ENCODE measurements at regions not wholly inside any gene's neighbourhood (a gene's known extent, or its start where the extent isn't known, plus 50 kb on each side); places are given as distances from the start of the nearest gene placed in this dataset.

DNA sequence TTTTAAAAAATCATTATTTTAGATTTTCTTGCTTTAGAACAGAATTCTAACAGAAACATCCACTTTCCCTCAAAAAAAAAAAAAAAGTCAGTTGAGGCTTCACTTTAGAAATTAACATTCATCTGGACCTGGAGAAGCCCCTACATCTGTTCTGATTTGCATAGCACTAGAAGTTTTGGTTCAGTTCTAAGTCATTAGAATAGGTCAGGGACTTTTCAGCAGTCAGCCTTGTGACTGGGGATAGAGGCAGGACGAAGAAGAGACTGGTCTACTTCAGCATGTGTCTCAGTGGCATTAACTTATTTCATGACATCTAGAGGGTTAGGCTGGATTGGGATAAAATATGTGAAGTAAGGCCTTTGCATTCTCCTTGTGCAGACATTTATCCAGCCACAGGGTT lies 215.8 kb upstream of the DAB2 start:
- Histone ChIP-seq H3K27me3 (ENCODE audit: control insufficient read depth, insufficient read depth) (no peaks in the 10 kb centered on the region), H3K4me3 (ENCODE audit: low read length) (no peak overlapping the region), H3K9me3 (ENCODE audit: control insufficient read depth, low read length) (no peaks in the 10 kb centered on the region), H3K4me1 (ENCODE audit: control insufficient read depth, insufficient read depth, low read length) (no peaks in the 10 kb centered on the region), H3K27ac (ENCODE audit: low read length) (no peak overlapping the region)
- intact Hi-C loops (cut with DNase I): no loop called here
- ATAC-seq: no peak
- 76% methylated on average over 1 of the region's 1 CpG for WGBS
- DNase-seq: no peak

DNA sequence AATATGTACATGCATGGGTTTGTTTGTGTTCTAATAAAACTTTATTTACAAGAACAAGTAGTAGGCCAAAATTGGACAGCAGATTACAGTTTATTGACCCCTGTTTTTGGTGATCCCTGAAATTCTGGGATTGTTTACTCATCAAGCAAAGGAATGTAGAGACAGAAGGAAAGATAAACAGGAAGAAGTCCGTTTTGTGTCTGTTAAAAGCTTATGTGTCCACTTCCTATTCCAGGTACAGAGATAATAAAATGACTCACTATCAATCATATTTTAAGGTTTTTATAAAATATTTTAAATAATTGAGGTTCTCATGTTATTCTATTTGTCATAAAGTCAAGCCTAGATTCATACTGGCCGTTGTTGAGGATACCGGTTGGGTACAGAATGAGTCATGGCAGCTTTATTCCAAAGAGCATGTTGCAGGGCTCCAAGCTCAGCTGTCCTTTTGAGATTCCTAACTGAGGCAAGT lies 214.9 kb upstream of the DAB2 start:
- Histone ChIP-seq H3K27me3 (ENCODE audit: control insufficient read depth, insufficient read depth) (no peaks in the 10 kb centered on the region), H3K4me3 (ENCODE audit: low read length) (no peak overlapping the region), H3K4me1 (ENCODE audit: control insufficient read depth, insufficient read depth, low read length) (no peaks in the 10 kb centered on the region), H3K9me3 (ENCODE audit: control insufficient read depth, low read length) (no peaks in the 10 kb centered on the region), H3K27ac (ENCODE audit: low read length) (no peak overlapping the region)
- intact Hi-C loops (cut with DNase I): no loop called here
- 82% methylated on average over 3 of the region's 3 CpGs for WGBS
- no peak for ATAC-seq
- DNase-seq: no peak

- intact Hi-C loops (cut with DNase I): no loop called here
Measured at GRCh38 chr5:39638813-39639212, 214.0 kb upstream of the DAB2 start.

GRCh38 chr5:39633057-39633456 lies 208.3 kb upstream of the DAB2 start:
- Histone ChIP-seq H3K27me3 (ENCODE audit: control insufficient read depth, insufficient read depth) (no peaks in the 10 kb centered on the region), H3K4me3 (ENCODE audit: low read length) (no peak overlapping the region), H3K27ac (ENCODE audit: low read length) (no peak overlapping the region), H3K4me1 (ENCODE audit: control insufficient read depth, insufficient read depth, low read length) (no peaks in the 10 kb centered on the region), H3K9me3 (ENCODE audit: control insufficient read depth, low read length) (no peaks in the 10 kb centered on the region)
- WGBS: 76% methylated on average over 4 of the region's 4 CpGs
- intact Hi-C loops (cut with DNase I): no loop called here
- ATAC-seq: no peak
- no peak for DNase-seq

More at GRCh38 chr5:39638813-39639212, 214.0 kb upstream of the DAB2 start:
- no peak for ATAC-seq
- H3K27ac ChIP-seq (ENCODE audit: low read length): no peak overlapping the region
- no peak for DNase-seq
- H3K27me3 ChIP-seq (ENCODE audit: control insufficient read depth, insufficient read depth): no peaks in the 10 kb centered on the region
- H3K4me1 ChIP-seq (ENCODE audit: control insufficient read depth, insufficient read depth, low read length): no peaks in the 10 kb centered on the region
- H3K9me3 ChIP-seq (ENCODE audit: control insufficient read depth, low read length): no peaks in the 10 kb centered on the region
- no peak overlapping the region for H3K4me3 ChIP-seq (ENCODE audit: low read length)

GRCh38 chr5:39631958-39632357 lies 207.2 kb upstream of the DAB2 start:
- Histone ChIP-seq H3K27me3 (ENCODE audit: control insufficient read depth, insufficient read depth) (no peaks in the 10 kb centered on the region), H3K4me3 (ENCODE audit: low read length) (no peak overlapping the region), H3K27ac (ENCODE audit: low read length) (no peak overlapping the region), H3K4me1 (ENCODE audit: control insufficient read depth, insufficient read depth, low read length) (no peaks in the 10 kb centered on the region), H3K9me3 (ENCODE audit: control insufficient read depth, low read length) (no peaks in the 10 kb centered on the region)
- 81% methylated on average over 1 of the region's 1 CpG for WGBS
- intact Hi-C loops (cut with DNase I): no loop called here
- ATAC-seq (no peak), DNase-seq (no peak)

GRCh38 chr5:39629946-39630345 lies 205.2 kb upstream of the DAB2 start:
- 61% methylated on average over 5 of the region's 5 CpGs for WGBS
- Histone ChIP-seq H3K27ac (ENCODE audit: low read length) (no peak overlapping the region), H3K4me1 (ENCODE audit: control insufficient read depth, insufficient read depth, low read length) (no peaks in the 10 kb centered on the region), H3K4me3 (ENCODE audit: low read length) (no peak overlapping the region), H3K9me3 (ENCODE audit: control insufficient read depth, low read length) (no peaks in the 10 kb centered on the region), H3K27me3 (ENCODE audit: control insufficient read depth, insufficient read depth) (no peaks in the 10 kb centered on the region)
- ATAC-seq: no peak
- DNase-seq: no peak
- intact Hi-C loops (cut with DNase I): no loop called here

DNA sequence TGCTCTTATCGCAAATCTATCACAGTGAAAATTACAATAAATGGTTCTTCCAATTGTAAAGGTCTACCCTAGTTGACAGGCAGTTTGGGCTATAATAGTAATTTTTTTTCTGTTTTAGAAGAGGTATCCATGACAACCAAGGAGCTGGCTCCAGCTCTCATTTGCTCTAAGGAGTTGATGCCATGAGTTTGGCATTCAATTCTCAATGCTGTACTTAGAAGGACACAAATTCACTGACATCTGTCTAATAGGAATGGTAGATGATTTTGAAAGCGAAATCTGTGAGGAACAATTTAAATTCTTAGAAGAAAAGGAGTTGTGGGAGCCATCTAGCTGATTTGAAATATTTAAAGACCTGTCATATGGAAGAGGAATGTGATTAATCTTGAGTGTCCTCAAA lies 203.6 kb upstream of the DAB2 start:
- H3K27ac ChIP-seq (ENCODE audit: low read length): no peak overlapping the region
- no peak for DNase-seq
- H3K4me3 ChIP-seq (ENCODE audit: low read length): no peak overlapping the region
- ATAC-seq: no peak
- H3K27me3 ChIP-seq (ENCODE audit: control insufficient read depth, insufficient read depth): no peaks in the 10 kb centered on the region
- 77% methylated on average over 2 of the region's 2 CpGs for WGBS
- intact Hi-C loops (cut with DNase I): no loop called here
- peaks cover 3% of the 10 kb centered on the region for H3K9me3 ChIP-seq (ENCODE audit: control insufficient read depth, low read length)
- H3K4me1 ChIP-seq (ENCODE audit: control insufficient read depth, insufficient read depth, low read length): no peaks in the 10 kb centered on the region

GRCh38 chr5:39624890-39625289 lies 200.1 kb upstream of the DAB2 start:
- intact Hi-C loops (cut with DNase I): no loop called here
- Histone ChIP-seq H3K4me3 (ENCODE audit: low read length) (no peak overlapping the region), H3K4me1 (ENCODE audit: control insufficient read depth, insufficient read depth, low read length) (no peaks in the 10 kb centered on the region), H3K27me3 (ENCODE audit: control insufficient read depth, insufficient read depth) (no peaks in the 10 kb centered on the region), H3K27ac (ENCODE audit: low read length) (no peak overlapping the region), H3K9me3 (ENCODE audit: control insufficient read depth, low read length) (peaks cover 3% of the 10 kb centered on the region)
- DNase-seq (no peak), ATAC-seq (no peak)
- WGBS: 54% methylated on average over 2 of the region's 2 CpGs

DNA sequence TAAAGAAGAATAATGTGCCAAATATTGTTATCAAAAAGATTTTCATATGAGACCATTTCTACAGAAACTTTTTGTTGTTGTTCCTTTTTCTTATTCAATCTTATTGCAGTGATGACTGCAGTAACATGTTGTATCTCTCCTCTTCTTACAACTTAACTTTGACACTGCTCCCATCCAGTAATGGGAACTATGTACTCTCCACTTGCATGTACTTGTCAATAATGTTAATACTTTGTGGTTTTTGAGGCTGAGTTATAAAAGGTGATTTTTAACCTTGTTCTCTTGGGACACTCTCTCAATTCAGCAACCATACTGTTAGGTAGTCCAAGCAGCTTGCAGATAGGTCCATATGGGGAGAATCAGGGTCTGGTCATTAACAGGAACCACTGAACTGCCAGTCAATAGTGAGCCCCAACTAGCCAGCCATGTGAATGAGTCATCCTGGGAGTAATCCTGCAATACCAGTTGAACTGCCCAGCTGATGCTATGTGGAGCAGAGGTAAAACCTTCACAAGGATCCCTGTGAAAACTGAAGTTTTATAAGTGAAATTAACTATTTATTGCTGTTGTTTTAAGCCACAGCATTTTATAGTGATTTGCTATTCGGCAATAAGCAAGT lies 199.6 kb upstream of the DAB2 start:
- Histone ChIP-seq H3K4me3 (ENCODE audit: low read length) (no peak overlapping the region), H3K9me3 (ENCODE audit: control insufficient read depth, low read length) (peaks cover 3% of the 10 kb centered on the region), H3K27me3 (ENCODE audit: control insufficient read depth, insufficient read depth) (no peaks in the 10 kb centered on the region), H3K4me1 (ENCODE audit: control insufficient read depth, insufficient read depth, low read length) (no peaks in the 10 kb centered on the region), H3K27ac (ENCODE audit: low read length) (no peak overlapping the region)
- peak in 1 of 2 donors; percentile 31 for ATAC-seq
- DNase-seq: no peak
- intact Hi-C loops (cut with DNase I): no loop called here
- WGBS: 80% methylated on average over 1 of the region's 1 CpG

- Histone ChIP-seq H3K27me3 (ENCODE audit: control insufficient read depth, insufficient read depth) (no peaks in the 10 kb centered on the region), H3K27ac (ENCODE audit: low read length) (no peak overlapping the region), H3K4me1 (ENCODE audit: control insufficient read depth, insufficient read depth, low read length) (no peaks in the 10 kb centered on the region), H3K9me3 (ENCODE audit: control insufficient read depth, low read length) (peaks cover 3% of the 10 kb centered on the region), H3K4me3 (ENCODE audit: low read length) (no peak overlapping the region)
- intact Hi-C loops (cut with DNase I): no loop called here
- no peak for DNase-seq
- 78% methylated on average over 5 of the region's 5 CpGs for WGBS
- no peak for ATAC-seq
Measured at GRCh38 chr5:39623291-39623865, 198.6 kb upstream of the DAB2 start.

DNA sequence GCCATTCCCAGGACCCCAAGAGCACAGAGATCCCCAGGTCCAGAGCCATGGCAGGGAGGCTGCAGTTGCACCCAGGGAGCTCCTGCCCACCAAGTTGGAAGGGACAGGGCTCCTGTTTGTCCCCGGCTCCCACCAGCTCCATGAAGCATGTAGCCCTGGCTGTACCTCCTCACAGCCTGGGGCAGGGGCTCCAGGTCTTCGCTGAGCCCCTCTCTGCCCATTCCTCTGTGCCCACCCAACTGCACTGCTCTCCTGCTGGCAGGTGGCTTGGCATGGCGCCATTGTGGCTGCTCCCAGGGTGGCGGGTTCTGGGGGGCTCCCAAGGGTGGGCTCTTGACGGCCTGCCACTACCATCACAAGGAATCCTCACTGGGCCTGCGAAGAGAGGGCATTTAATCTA lies 197.5 kb upstream of the DAB2 start:
- ATAC-seq (no peak), DNase-seq (peak in 1 of 3 donors; percentile 50)
- intact Hi-C loops (cut with DNase I): no loop called here
- no peak overlapping the region for H3K4me3 ChIP-seq (ENCODE audit: low read length)
- H3K9me3 ChIP-seq (ENCODE audit: control insufficient read depth, low read length): peaks cover 3% of the 10 kb centered on the region
- H3K27me3 ChIP-seq (ENCODE audit: control insufficient read depth, insufficient read depth): no peaks in the 10 kb centered on the region
- 90% methylated on average over 6 of the region's 6 CpGs for WGBS
- H3K4me1 ChIP-seq (ENCODE audit: control insufficient read depth, insufficient read depth, low read length): no peaks in the 10 kb centered on the region
- H3K27ac ChIP-seq (ENCODE audit: low read length): no peak overlapping the region

Data from right cardiac atrium (tissue), 5 donors.